Endothelial cell of umbilical vein (primary cell): ENCODE measurements at regions not wholly inside any gene's neighbourhood (a gene's known extent, or its start where the extent isn't known, plus 50 kb on each side); places are given as distances from the start of the nearest gene placed in this dataset.

Source experiments
- BruUV-seq: library from RNA; stranded (reverse); fragments of 400-500 nt; replicated peaks from 2 replicates; lab custom pipeline; 2021; lab: Mats Ljungman, UMichigan
- CTCF ChIA-PET: fragments of 300-600, 350-600 bp; sonication (Branson Sonifier 250); formaldehyde crosslinking; loops from one replicate; lab custom pipeline; 2021; ENCODE audit warnings: antibody characterized with exemption, inconsistent platforms; lab: Charles Lee
- POLR2A ChIA-PET: fragments of 300-600, 350-600 bp; sonication (Branson Sonifier 250); formaldehyde crosslinking; loops from one replicate; lab custom pipeline; 2021; ENCODE audit warnings: antibody characterized with exemption, inconsistent platforms; lab: Charles Lee
- DNase-seq: peaks from one replicate; pipeline ENCODE4 v3.0.0-alpha.2; 2011; ENCODE audit warnings: low read depth, low spot score
- FAIRE-seq: peaks from 2 replicates; lab custom pipeline; 2011; peaks lifted over from hg19 to GRCh38; lab: Jason Lieb, UNC
- H2AFZ ChIP-seq: 2 replicates; pipeline ENCODE4 v1.6.0; 2012; ENCODE audit warnings: low read depth, low read length, control low read depth, inconsistent platforms
- H3K27ac ChIP-seq: 2 replicates; pipeline ENCODE4 v1.5.1; 2011; ENCODE audit warnings: low read depth, mild to moderate bottlenecking, control low read depth, low read length, moderate library complexity; ENCODE audit not compliant: insufficient read depth
- H3K27me3 ChIP-seq, 2 experiments: 2 replicates each; pipeline versions ENCODE4 v1.6.0 to v1.6.1; 2011; ENCODE audit warnings: low read length in 2 of 2, mixed read lengths in 1 of 2; ENCODE audit not compliant: control insufficient read depth in 2 of 2, insufficient read depth in 2 of 2
- H3K36me3 ChIP-seq, 2 experiments: 2 replicates in 1 of 2; 3 replicates in 1 of 2; pipeline ENCODE4 v1.5.1; 2011; ENCODE audit warnings: low read length in 2 of 2, mild to moderate bottlenecking in 1 of 2, moderate library complexity in 1 of 2; ENCODE audit not compliant: control insufficient read depth in 2 of 2, insufficient read depth in 2 of 2; ENCODE audit errors: extremely low read depth in 1 of 2
- H3K4me1 ChIP-seq: 3 replicates; pipeline ENCODE4 v1.5.1; 2011; ENCODE audit warnings: mild to moderate bottlenecking, low read length; ENCODE audit not compliant: control insufficient read depth, insufficient read depth; ENCODE audit errors: extremely low read depth
- H3K4me2 ChIP-seq: 2 replicates; pipeline ENCODE4 v1.6.1; 2011; ENCODE audit warnings: low read length, control low read depth, mixed read lengths; ENCODE audit not compliant: insufficient read depth
- H3K4me3 ChIP-seq, 3 experiments: fragments of 200-600 bp in 1 of 3; sonication (generic), shearing (Covaris generic) in 1 of 3; replicated peaks in 1 of 3; 2 replicates each; pipeline ENCODE4 v1.5.1; 2011 to 2016; ENCODE audit warnings: control low read depth in 3 of 3, low read length in 3 of 3, mild to moderate bottlenecking in 2 of 3, inconsistent platforms in 1 of 3, low read depth in 1 of 3, moderate library complexity in 1 of 3; ENCODE audit not compliant: insufficient read depth in 1 of 3
- H3K79me2 ChIP-seq: 2 replicates; pipeline ENCODE4 v1.6.0; 2012; ENCODE audit warnings: low read length, inconsistent platforms; ENCODE audit not compliant: control insufficient read depth, insufficient read depth
- H3K9ac ChIP-seq: replicated peaks from 2 replicates; pipeline ENCODE3; 2011; ENCODE audit warnings: low read length, control low read depth; ENCODE audit not compliant: insufficient read depth; ENCODE audit errors: extremely low read depth
- H3K9me1 ChIP-seq: replicated peaks from 3 replicates; pipeline ENCODE4 v1.6.0; 2011; ENCODE audit warnings: mild to moderate bottlenecking, low read length; ENCODE audit not compliant: control insufficient read depth, insufficient read depth; ENCODE audit errors: extremely low read depth
- H3K9me3 ChIP-seq: replicated peaks from 2 replicates; pipeline ENCODE4 v1.5.1; 2012; ENCODE audit warnings: low read length, inconsistent platforms; ENCODE audit not compliant: control insufficient read depth, insufficient read depth
- H4K20me1 ChIP-seq: replicated peaks from 2 replicates; pipeline ENCODE3; 2011; ENCODE audit warnings: mild to moderate bottlenecking, low read length; ENCODE audit not compliant: control insufficient read depth, insufficient read depth; ENCODE audit errors: extremely low read depth
- EZH2 ChIP-seq: IDR thresholded peaks from 2 replicates; pipeline ENCODE4 v1.6.1; 2012; ENCODE audit warnings: borderline replicate concordance, low read depth, mild to moderate bottlenecking, moderate library complexity, low read length, inconsistent platforms; ENCODE audit not compliant: severe bottlenecking
- FOS ChIP-seq: IDR thresholded peaks from 2 replicates; pipeline ENCODE4 v1.6.1; 2011; ENCODE audit warnings: mild to moderate bottlenecking, low read length, moderate library complexity, borderline replicate concordance; ENCODE audit not compliant: insufficient read depth
- GATA2 ChIP-seq: IDR thresholded peaks from 2 replicates; pipeline ENCODE4 v1.7.0; 2011; ENCODE audit warnings: low read depth, mild to moderate bottlenecking, moderate library complexity, mixed read lengths, low read length; ENCODE audit not compliant: insufficient read length, insufficient read depth
- JUN ChIP-seq: IDR thresholded peaks from 2 replicates; pipeline ENCODE4 v1.6.1; 2011; ENCODE audit warnings: borderline replicate concordance, low read depth; ENCODE audit not compliant: insufficient read length, insufficient read depth
- MYC ChIP-seq: IDR thresholded peaks from one replicate; pipeline ENCODE4 v1.6.1; 2011; ENCODE audit warnings: mild to moderate bottlenecking, low read depth, low read length
- POLR2A ChIP-seq: IDR thresholded peaks from 2 replicates; pipeline ENCODE4 v1.6.1; 2012; ENCODE audit warnings: low read depth, mild to moderate bottlenecking, control low read depth, low read length
- POLR2AphosphoS5 ChIP-seq: IDR thresholded peaks from 2 replicates; pipeline ENCODE4 v1.6.1; 2012; ENCODE audit warnings: low read depth, mild to moderate bottlenecking, control low read depth, low read length, moderate library complexity; ENCODE audit not compliant: insufficient read depth
- dilution Hi-C: fragments of 300-500 bp; cut with MboI; formaldehyde crosslinking; loops from one replicate; pipeline ENCODE4 v1.15.0; 2019; ENCODE audit warnings: low sequenced_read_pairs; ENCODE audit not compliant: extremely low pct_ligation_motif_present
- intact Hi-C: fragments of 100-400 bp; cut with micrococcal nuclease; formaldehyde crosslinking; loops from one replicate; pipeline ENCODE4 v1.10.0; 2022
- TF ChIP-seq, protein P1 (sequence below), 2 donors: IDR thresholded peaks; 1 replicate in 1 of 2; 2 replicates in 1 of 2; pipeline ENCODE4 v1.5.1; 2011; ENCODE audit warnings: low read length in 2 of 2, mild to moderate bottlenecking in 2 of 2, moderate library complexity in 2 of 2, control low read depth in 1 of 2, inconsistent platforms in 1 of 2, low read depth in 1 of 2; ENCODE audit not compliant: insufficient read depth in 1 of 2; ENCODE audit errors: extremely low read depth in 1 of 2
- TF ChIP-seq, protein P2 (sequence below): IDR thresholded peaks from 2 replicates; pipeline ENCODE4 v1.6.1; 2011; ENCODE audit not compliant: insufficient read depth, insufficient read length

DNA sequence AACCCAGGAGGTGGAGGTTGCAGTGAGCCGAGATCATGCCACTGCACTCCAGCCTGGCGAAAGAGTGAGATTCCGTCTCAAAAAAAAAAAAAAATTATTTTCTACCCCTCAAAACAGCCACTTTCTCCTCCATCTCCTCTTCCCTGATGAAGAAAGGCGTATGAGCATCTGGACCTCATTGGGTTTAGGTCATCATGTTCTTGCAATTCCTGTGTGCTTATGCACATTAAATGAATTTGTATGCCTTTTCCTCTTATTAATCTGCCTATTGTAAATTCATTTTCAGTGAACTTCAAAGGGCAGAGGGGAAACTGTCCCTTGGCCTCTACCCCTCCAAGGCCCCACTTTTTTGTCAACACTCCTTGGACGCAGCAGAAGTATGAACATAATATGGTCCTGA lies 117.8 kb downstream of the RPLP1 start:
- TF ChIP-seq FOS (no peak), POLR2AphosphoS5 (no peak), JUN (no peak), POLR2A (no peak), GATA2 (no peak), MYC (no peak), EZH2 (no peak)
- TF ChIP-seq, protein P1, sequence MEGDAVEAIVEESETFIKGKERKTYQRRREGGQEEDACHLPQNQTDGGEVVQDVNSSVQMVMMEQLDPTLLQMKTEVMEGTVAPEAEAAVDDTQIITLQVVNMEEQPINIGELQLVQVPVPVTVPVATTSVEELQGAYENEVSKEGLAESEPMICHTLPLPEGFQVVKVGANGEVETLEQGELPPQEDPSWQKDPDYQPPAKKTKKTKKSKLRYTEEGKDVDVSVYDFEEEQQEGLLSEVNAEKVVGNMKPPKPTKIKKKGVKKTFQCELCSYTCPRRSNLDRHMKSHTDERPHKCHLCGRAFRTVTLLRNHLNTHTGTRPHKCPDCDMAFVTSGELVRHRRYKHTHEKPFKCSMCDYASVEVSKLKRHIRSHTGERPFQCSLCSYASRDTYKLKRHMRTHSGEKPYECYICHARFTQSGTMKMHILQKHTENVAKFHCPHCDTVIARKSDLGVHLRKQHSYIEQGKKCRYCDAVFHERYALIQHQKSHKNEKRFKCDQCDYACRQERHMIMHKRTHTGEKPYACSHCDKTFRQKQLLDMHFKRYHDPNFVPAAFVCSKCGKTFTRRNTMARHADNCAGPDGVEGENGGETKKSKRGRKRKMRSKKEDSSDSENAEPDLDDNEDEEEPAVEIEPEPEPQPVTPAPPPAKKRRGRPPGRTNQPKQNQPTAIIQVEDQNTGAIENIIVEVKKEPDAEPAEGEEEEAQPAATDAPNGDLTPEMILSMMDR (IDR thresholded peaks at IDR 0.05; ENCODE audit: extremely low read depth in 1 of 2, insufficient read depth in 1 of 2, low read depth in 1 of 2, low read length in 2 of 2), result no peak
- TF ChIP-seq, protein P2, sequence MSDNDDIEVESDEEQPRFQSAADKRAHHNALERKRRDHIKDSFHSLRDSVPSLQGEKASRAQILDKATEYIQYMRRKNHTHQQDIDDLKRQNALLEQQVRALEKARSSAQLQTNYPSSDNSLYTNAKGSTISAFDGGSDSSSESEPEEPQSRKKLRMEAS, result no peak
- Histone ChIP-seq H3K36me3 (no peaks in the 10 kb centered on the region), H3K4me3 (no peak overlapping the region), H2AFZ (no peak overlapping the region), H3K9ac (no peak overlapping the region), H4K20me1 (no peaks in the 10 kb centered on the region), H3K27ac (no peak overlapping the region), H3K4me1 (no peaks in the 10 kb centered on the region), H3K27me3 (peaks cover 0 to 6% of the 10 kb centered on the region in 2 experiments), H3K9me3 (no peaks in the 10 kb centered on the region), H3K4me2 (no peak overlapping the region), H3K9me1 (no peaks in the 10 kb centered on the region), H3K79me2 (no peaks in the 10 kb centered on the region)
- POLR2A ChIA-PET, result no interaction called here
- intact Hi-C loops (loop anchor here (10.0 kb wide), 1 partner anchor 524 kb away; the partner anchor contains the start of gene TLE3), dilution Hi-C loops (no loop called here)
- DNase-seq, result no peak
- CTCF ChIA-PET, result no interaction called here
- FAIRE-seq, result no peak
- no TSS peak for BruUV-seq
